ENCODE measurements at regions not wholly inside any gene's neighbourhood (a gene's known extent, or its start where the extent isn't known, plus 50 kb on each side); places are given as distances from the start of the nearest gene placed in this dataset.

- TF ChIP-seq CTCF (conservative IDR thresholded peaks at IDR 0.05) (no peak), EZH2 (IDR thresholded peaks at IDR 0.05; ENCODE audit: low read depth) (no peak)
Observed at GRCh38 chr3:76815561-76815960, 224.3 kb upstream of the ROBO2 start.

All from PC-9 (cell line).